ENCODE measurements at regions not wholly inside any gene's neighbourhood (a gene's known extent, or its start where the extent isn't known, plus 50 kb on each side); places are given as distances from the start of the nearest gene placed in this dataset.

GRCh38 chr3:107452436-107452835, 70.3 kb upstream of the BBX start:
- Histone ChIP-seq H4K20me1 (replicated peaks in 1 of 2; ENCODE audit: control insufficient read depth in 1 of 2, insufficient read depth in 2 of 2, low read length in 2 of 2) (no peaks in the 10 kb centered on the region), H3K4me2 (ENCODE audit: insufficient read depth in 1 of 2, low read depth in 2 of 2, low read length in 2 of 2) (no peak overlapping the region), H2BK20ac (ENCODE audit: low read length) (no peak overlapping the region), H3K27ac (ENCODE audit: low read depth, low read length) (no peak overlapping the region), H2BK12ac (ENCODE audit: low read depth, low read length) (no peak overlapping the region), H4K8ac (ENCODE audit: extremely low read depth, insufficient read depth, low read length) (no peak overlapping the region), H2BK120ac (replicated peaks; ENCODE audit: low read depth, low read length) (no peak overlapping the region), H2AFZ (ENCODE audit: low read length) (no peak overlapping the region), H3K36me3 (ENCODE audit: control insufficient read depth in 2 of 4, insufficient read depth in 4 of 4, low read length in 3 of 4) (no peaks in the 10 kb centered on the region), H3K79me1 (ENCODE audit: low read depth, low read length) (no peaks in the 10 kb centered on the region), H2BK15ac (ENCODE audit: low read length) (no peak overlapping the region), H3K79me2 (ENCODE audit: control insufficient read depth in 1 of 2, insufficient read depth in 2 of 2, low read length in 2 of 2) (no peaks in the 10 kb centered on the region), H4K91ac (replicated peaks; ENCODE audit: insufficient read length, low read length) (no peak overlapping the region), H2AK5ac (ENCODE audit: low read depth, low read length) (no peak overlapping the region), H3K56ac (replicated peaks; ENCODE audit: insufficient read length, low read depth, low read length) (no peak overlapping the region), H2BK5ac (ENCODE audit: low read depth, low read length) (no peak overlapping the region), H3K23me2 (ENCODE audit: low read depth, low read length) (no peaks in the 10 kb centered on the region), H3K9me3 (ENCODE audit: insufficient read depth in 2 of 2, low read depth in 1 of 2, low read length in 1 of 2) (no peaks in the 10 kb centered on the region), H3K14ac (ENCODE audit: insufficient read length) (no peak overlapping the region), H3K4me3 (ENCODE audit: extremely low read depth in 1 of 4, insufficient read depth in 2 of 4, low read depth in 3 of 4, low read length in 4 of 4) (no peak overlapping the region), H3K27me3 (replicated peaks in 1 of 4; ENCODE audit: control insufficient read depth in 3 of 4, extremely low read depth in 1 of 4, insufficient read depth in 3 of 4, low read length in 3 of 4) (no peaks in the 10 kb centered on the region), H3K9ac (replicated peaks in 1 of 4; ENCODE audit: extremely low read depth in 1 of 4, low read depth in 3 of 4, low read length in 3 of 4) (no peak overlapping the region), H3K4ac (replicated peaks; ENCODE audit: insufficient read length, low read depth, low read length) (no peak overlapping the region), H3K23ac (ENCODE audit: insufficient read length) (no peak overlapping the region), H3K4me1 (replicated peaks in 1 of 4; ENCODE audit: control insufficient read depth in 3 of 4, insufficient read depth in 4 of 4, low read length in 3 of 4) (no peaks in the 10 kb centered on the region), H4K5ac (ENCODE audit: insufficient read length, low read depth, low read length) (no peak overlapping the region), H3K18ac (ENCODE audit: extremely low read depth, low read length) (no peak overlapping the region)
- 88% methylated on average over 2 of the region's 2 CpGs; no CpG with 5 or more reads in 1 of the 2 experiments for WGBS, 2 experiments (ENCODE audit: extremely low coverage in 1 of 2, insufficient coverage in 1 of 2, insufficient read length in 1 of 2, insufficient replicate concordance in 2 of 2, low coverage in 1 of 2, low lambda C conversion rate in 2 of 2, missing lambda C conversion rate in 1 of 2)
- TF ChIP-seq SP1 (IDR thresholded peaks at IDR 0.05; ENCODE audit: low read depth, low read length) (no peak), TBP (IDR thresholded peaks at IDR 0.05; ENCODE audit: low read depth, low read length) (no peak)
- no peak for DNase-seq (ENCODE audit: low read depth in 1 of 2, low spot score in 2 of 2)
- ChIA-PET POLR2A (ENCODE audit: partially characterized antibody) (interaction anchor here (2.1 kb wide), 1 partner anchor 22 kb away, joined by 5 read pairs; no protein-coding TSS in a partner anchor), CTCF (ENCODE audit: partially characterized antibody) (interaction anchor here (0.8 to 2.1 kb wide), 6 partner anchors 9 to 223 kb away, joined by 3 to 7 read pairs (median 3); no protein-coding TSS in a partner anchor)
- no peak for FAIRE-seq

Data from H1 (cell line).